ENCODE measurements at regions not wholly inside any gene's neighbourhood (a gene's known extent, or its start where the extent isn't known, plus 50 kb on each side); places are given as distances from the start of the nearest gene placed in this dataset.

DNA sequence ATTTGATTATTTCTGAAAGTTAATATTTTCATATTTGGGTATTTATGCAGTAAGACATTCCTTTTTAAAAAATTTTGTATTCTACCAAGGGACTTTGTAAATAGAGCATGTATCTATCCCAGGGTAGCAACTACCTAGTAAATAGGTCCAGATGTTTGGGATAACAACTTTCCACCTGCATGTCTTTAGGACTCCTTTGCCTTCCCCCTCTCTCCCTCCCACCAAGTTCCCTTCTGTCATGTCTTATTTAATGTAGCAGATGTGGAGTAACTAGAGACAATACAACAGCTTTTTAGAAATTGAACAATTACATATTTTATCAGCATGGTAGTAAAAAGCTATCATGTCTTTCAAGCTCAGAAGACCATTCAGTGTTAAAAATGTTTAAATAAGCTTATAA is 821.0 kb downstream of the C4orf33 start:
- DNase-seq, result no peak
- intact Hi-C loops (cut with micrococcal nuclease), result no loop called here
- Histone ChIP-seq H3K36me3 (no peaks in the 10 kb centered on the region), H3K27me3 (ENCODE audit: low read depth) (no peaks in the 10 kb centered on the region), H3K4me3 (no peak overlapping the region), H3K27ac (replicated peaks) (no peak overlapping the region), H3K9me3 (replicated peaks) (no peaks in the 10 kb centered on the region), H3K4me1 (no peaks in the 10 kb centered on the region)
- TF ChIP-seq, protein P1, sequence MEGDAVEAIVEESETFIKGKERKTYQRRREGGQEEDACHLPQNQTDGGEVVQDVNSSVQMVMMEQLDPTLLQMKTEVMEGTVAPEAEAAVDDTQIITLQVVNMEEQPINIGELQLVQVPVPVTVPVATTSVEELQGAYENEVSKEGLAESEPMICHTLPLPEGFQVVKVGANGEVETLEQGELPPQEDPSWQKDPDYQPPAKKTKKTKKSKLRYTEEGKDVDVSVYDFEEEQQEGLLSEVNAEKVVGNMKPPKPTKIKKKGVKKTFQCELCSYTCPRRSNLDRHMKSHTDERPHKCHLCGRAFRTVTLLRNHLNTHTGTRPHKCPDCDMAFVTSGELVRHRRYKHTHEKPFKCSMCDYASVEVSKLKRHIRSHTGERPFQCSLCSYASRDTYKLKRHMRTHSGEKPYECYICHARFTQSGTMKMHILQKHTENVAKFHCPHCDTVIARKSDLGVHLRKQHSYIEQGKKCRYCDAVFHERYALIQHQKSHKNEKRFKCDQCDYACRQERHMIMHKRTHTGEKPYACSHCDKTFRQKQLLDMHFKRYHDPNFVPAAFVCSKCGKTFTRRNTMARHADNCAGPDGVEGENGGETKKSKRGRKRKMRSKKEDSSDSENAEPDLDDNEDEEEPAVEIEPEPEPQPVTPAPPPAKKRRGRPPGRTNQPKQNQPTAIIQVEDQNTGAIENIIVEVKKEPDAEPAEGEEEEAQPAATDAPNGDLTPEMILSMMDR (IDR thresholded peaks at IDR 0.05; ENCODE audit: borderline replicate concordance), result no peak

GRCh38 chr4:129917651-129918050 is 821.7 kb downstream of the C4orf33 start:
- DNase-seq, result no peak
- H3K9me3 ChIP-seq (replicated peaks), result no peaks in the 10 kb centered on the region
- TF ChIP-seq, protein P1 (IDR thresholded peaks at IDR 0.05; ENCODE audit: borderline replicate concordance), result no peak
- no peak overlapping the region for H3K4me3 ChIP-seq
- intact Hi-C loops (cut with micrococcal nuclease), result no loop called here
- no peaks in the 10 kb centered on the region for H3K36me3 ChIP-seq
- no peak overlapping the region for H3K27ac ChIP-seq (replicated peaks)
- H3K4me1 ChIP-seq, result no peaks in the 10 kb centered on the region
- H3K27me3 ChIP-seq (ENCODE audit: low read depth), result no peaks in the 10 kb centered on the region

GRCh38 chr4:129926936-129927335 is 831.0 kb downstream of the C4orf33 start:
- Histone ChIP-seq H3K27ac (replicated peaks) (no peak overlapping the region), H3K27me3 (ENCODE audit: low read depth) (no peaks in the 10 kb centered on the region), H3K4me1 (no peaks in the 10 kb centered on the region), H3K4me3 (no peak overlapping the region), H3K9me3 (replicated peaks) (no peaks in the 10 kb centered on the region), H3K36me3 (no peaks in the 10 kb centered on the region)
- no peak for DNase-seq
- intact Hi-C loops (cut with micrococcal nuclease), result no loop called here
- TF ChIP-seq, protein P1 (IDR thresholded peaks at IDR 0.05; ENCODE audit: borderline replicate concordance), result no peak

DNA sequence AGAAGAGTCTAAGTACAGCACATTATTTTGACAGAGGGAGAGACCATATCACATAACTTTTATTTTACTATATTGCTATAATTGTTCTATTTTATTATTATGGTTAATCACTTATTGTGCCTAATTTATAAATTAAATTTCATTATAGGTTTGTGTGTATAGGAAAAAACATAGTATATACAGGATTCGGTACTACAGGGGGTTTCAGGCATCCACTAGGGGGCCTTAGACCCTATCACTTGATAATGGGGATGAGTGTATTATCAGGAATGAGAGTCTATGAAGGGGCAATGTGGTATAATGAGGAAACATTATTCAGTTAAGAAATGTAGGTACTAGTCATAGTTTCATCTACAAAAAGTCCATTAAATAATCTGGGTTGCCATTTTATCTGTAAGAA is 833.1 kb downstream of the C4orf33 start:
- no peaks in the 10 kb centered on the region for H3K27me3 ChIP-seq (ENCODE audit: low read depth)
- H3K27ac ChIP-seq (replicated peaks), result no peak overlapping the region
- no peak overlapping the region for H3K4me3 ChIP-seq
- no peaks in the 10 kb centered on the region for H3K9me3 ChIP-seq (replicated peaks)
- TF ChIP-seq, protein P1 (IDR thresholded peaks at IDR 0.05; ENCODE audit: borderline replicate concordance), result no peak
- H3K36me3 ChIP-seq, result no peaks in the 10 kb centered on the region
- no peaks in the 10 kb centered on the region for H3K4me1 ChIP-seq
- DNase-seq, result no peak
- intact Hi-C loops (cut with micrococcal nuclease), result no loop called here

DNA sequence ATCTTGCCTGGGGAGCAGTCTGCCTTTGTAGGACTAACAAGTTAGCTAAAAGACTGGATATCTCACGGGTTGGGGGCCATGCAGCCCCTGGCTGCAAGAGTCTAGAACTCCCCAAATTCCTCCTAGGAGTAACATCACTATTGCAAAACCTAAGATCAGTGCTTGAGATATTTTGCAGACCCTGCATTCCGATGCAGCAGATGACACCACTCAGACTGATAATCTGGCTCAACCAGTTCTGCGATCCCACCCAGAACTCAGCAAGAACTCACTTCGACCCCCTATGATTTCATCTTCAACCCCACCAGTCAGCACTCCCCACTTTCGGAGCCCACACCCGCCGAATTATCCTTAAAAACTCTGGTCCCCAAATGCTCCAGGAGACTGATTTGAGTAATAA is 834.0 kb downstream of the C4orf33 start:
- TF ChIP-seq, protein P1 (IDR thresholded peaks at IDR 0.05; ENCODE audit: borderline replicate concordance), result no peak
- Histone ChIP-seq H3K36me3 (no peaks in the 10 kb centered on the region), H3K27ac (replicated peaks) (no peak overlapping the region), H3K9me3 (replicated peaks) (no peaks in the 10 kb centered on the region), H3K4me1 (no peaks in the 10 kb centered on the region), H3K4me3 (no peak overlapping the region), H3K27me3 (ENCODE audit: low read depth) (no peaks in the 10 kb centered on the region)
- no peak for DNase-seq
- intact Hi-C loops (cut with micrococcal nuclease), result no loop called here

DNA sequence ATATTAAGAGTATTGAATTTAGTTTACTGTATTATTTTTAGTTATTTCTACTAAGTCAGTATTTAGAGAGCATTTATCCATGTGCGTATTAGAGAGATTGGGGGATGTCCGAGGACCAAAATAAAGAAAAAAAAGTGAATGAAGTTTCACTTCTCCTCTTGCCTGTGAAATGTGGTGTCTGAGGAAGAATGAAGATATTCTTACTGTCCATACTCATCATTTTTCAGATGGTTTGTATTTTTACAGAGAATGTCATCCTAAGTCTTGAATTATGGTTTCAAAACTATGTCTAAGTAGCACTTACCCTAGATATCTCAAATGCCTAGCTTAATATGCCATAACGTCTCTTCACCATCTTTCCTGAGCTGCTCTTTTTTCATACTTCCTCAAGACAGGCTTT is 854.3 kb downstream of the C4orf33 start:
- Histone ChIP-seq H3K9me3 (replicated peaks) (no peaks in the 10 kb centered on the region), H3K27me3 (ENCODE audit: low read depth) (no peaks in the 10 kb centered on the region), H3K36me3 (no peaks in the 10 kb centered on the region), H3K4me3 (no peak overlapping the region), H3K27ac (replicated peaks) (no peak overlapping the region), H3K4me1 (no peaks in the 10 kb centered on the region)
- TF ChIP-seq, protein P1 (IDR thresholded peaks at IDR 0.05; ENCODE audit: borderline replicate concordance), result no peak
- intact Hi-C loops (cut with micrococcal nuclease), result no loop called here
- DNase-seq, result no peak

Measured in left ventricle myocardium inferior (tissue), 1 donor.